ENCODE measurements at regions not wholly inside any gene's neighbourhood (a gene's known extent, or its start where the extent isn't known, plus 50 kb on each side); places are given as distances from the start of the nearest gene placed in this dataset.

DNA sequence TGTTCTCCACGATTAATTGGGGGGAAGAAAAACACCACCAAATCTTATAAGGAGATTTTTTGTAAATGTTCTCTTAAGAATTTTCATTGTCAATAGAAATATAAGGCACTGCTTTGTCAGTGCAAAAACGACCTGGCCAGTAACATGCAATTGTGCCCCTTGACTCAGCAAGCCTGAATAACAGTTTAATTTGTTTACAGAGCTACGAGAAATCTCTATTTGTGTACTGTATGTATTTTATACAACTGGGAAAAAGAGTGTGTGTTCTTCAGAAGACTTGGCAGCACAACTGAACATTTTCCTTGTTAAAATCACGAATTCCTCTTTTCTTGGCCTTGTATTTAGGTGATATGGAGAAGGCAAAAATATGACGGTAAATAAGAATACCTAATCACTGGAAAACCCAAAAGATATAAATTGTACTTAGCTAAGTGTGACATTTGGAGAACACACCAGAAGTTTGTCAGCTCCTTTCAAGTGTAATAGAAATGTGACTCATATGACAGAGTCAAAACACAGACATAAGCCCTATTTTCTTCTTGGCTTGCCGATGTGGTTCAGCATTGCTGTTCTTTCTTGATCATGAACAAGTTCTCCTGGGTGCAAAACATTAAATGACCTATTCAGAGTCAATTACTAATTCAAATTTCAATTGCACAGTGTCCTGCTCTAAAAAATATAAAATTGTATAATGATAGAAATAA, 945.0 kb upstream of the INTU start:
- no peaks in the 10 kb centered on the region for H3K9me3 ChIP-seq (ENCODE audit: control extremely low read depth in 1 of 5, control insufficient read depth in 4 of 5, insufficient read depth in 2 of 5, low read depth in 1 of 5, low read length in 4 of 5)
- CTCF ChIA-PET: no interaction called here
- H3K4me1 ChIP-seq (ENCODE audit: control extremely low read depth in 1 of 4, control insufficient read depth in 4 of 4, insufficient read depth in 4 of 4, low read length in 3 of 4): no peaks in the 10 kb centered on the region
- 86% methylated on average over 2 of the region's 6 CpGs for WGBS (ENCODE audit: insufficient coverage)
- H3K4me3 ChIP-seq (ENCODE audit: control insufficient read depth in 1 of 7, extremely low read depth in 1 of 7, insufficient read depth in 4 of 7, low read depth in 2 of 7, low read length in 6 of 7): no peak overlapping the region
- no peaks in the 10 kb centered on the region for H3K27me3 ChIP-seq (replicated peaks in 2 of 5; ENCODE audit: control insufficient read depth in 4 of 5, insufficient read depth in 5 of 5, low read length in 4 of 5)
- H3K27ac ChIP-seq (ENCODE audit: insufficient read depth in 1 of 2, low read depth in 1 of 2, low read length in 2 of 2, poor library complexity in 1 of 2, severe bottlenecking in 2 of 2): no peak overlapping the region
- no peaks in the 10 kb centered on the region for H3K36me3 ChIP-seq (ENCODE audit: control insufficient read depth in 4 of 4, insufficient read depth in 4 of 4, low read length in 3 of 4)
- POLR2A ChIA-PET: no interaction called here
- no peak for DNase-seq

DNA sequence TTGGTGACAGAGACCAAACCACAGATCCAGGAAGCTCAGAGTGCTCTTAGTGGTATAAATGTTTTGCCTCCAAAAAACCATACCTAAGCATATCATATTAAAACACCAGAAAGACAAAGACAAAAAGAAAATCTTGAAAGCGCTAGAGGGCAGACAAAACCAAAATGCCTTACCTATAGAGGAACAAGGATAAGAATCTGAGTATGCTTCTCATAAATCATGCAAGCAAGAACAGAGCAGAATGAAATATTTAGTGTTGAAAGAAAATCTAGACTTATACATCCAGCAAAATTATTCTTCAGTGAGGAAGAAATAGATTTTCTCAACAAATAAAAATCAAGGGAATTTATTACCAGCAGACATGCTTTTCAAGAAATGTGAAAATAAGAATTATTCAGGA, 941.0 kb upstream of the INTU start:
- POLR2A ChIA-PET: no interaction called here
- Histone ChIP-seq H3K27ac (ENCODE audit: insufficient read depth in 1 of 2, low read depth in 1 of 2, low read length in 2 of 2, poor library complexity in 1 of 2, severe bottlenecking in 2 of 2) (no peak overlapping the region), H3K4me3 (ENCODE audit: control insufficient read depth in 1 of 7, extremely low read depth in 1 of 7, insufficient read depth in 4 of 7, low read depth in 2 of 7, low read length in 6 of 7) (no peak overlapping the region), H3K27me3 (replicated peaks in 2 of 5; ENCODE audit: control insufficient read depth in 4 of 5, insufficient read depth in 5 of 5, low read length in 4 of 5) (no peaks in the 10 kb centered on the region), H3K9me3 (ENCODE audit: control extremely low read depth in 1 of 5, control insufficient read depth in 4 of 5, insufficient read depth in 2 of 5, low read depth in 1 of 5, low read length in 4 of 5) (no peaks in the 10 kb centered on the region), H3K4me1 (ENCODE audit: control extremely low read depth in 1 of 4, control insufficient read depth in 4 of 4, insufficient read depth in 4 of 4, low read length in 3 of 4) (no peaks in the 10 kb centered on the region), H3K36me3 (ENCODE audit: control insufficient read depth in 4 of 4, insufficient read depth in 4 of 4, low read length in 3 of 4) (no peaks in the 10 kb centered on the region)
- DNase-seq: no peak
- CTCF ChIA-PET: no interaction called here
- WGBS (ENCODE audit: insufficient coverage): no CpG with 5 or more reads among the region's 1 CpG

DNA sequence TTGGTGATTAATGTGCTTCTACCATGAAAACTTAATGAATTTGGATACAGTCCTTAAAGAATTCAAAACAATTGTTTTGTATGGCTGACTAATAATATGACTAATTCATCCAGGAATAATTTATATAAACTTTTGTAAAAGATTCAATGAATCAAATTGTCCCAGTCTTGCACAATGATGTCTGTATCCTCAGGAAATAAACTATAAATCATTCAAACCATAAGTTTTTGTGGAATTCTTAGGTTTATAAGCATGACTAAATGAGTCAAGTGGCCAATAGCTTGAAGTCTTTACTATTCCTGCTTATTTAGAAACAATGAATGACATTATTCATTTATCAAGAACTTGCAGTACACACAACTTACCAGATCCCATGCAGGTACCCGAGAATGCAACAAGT, 935.0 kb upstream of the INTU start:
- no CpG with 5 or more reads among the region's 1 CpG for WGBS (ENCODE audit: insufficient coverage)
- no peak for DNase-seq
- no peaks in the 10 kb centered on the region for H3K27me3 ChIP-seq (replicated peaks in 2 of 5; ENCODE audit: control insufficient read depth in 4 of 5, insufficient read depth in 5 of 5, low read length in 4 of 5)
- H3K4me1 ChIP-seq (ENCODE audit: control extremely low read depth in 1 of 4, control insufficient read depth in 4 of 4, insufficient read depth in 4 of 4, low read length in 3 of 4): no peaks in the 10 kb centered on the region
- POLR2A ChIA-PET: no interaction called here
- no peak overlapping the region for H3K27ac ChIP-seq (ENCODE audit: insufficient read depth in 1 of 2, low read depth in 1 of 2, low read length in 2 of 2, poor library complexity in 1 of 2, severe bottlenecking in 2 of 2)
- no peaks in the 10 kb centered on the region for H3K9me3 ChIP-seq (ENCODE audit: control extremely low read depth in 1 of 5, control insufficient read depth in 4 of 5, insufficient read depth in 2 of 5, low read depth in 1 of 5, low read length in 4 of 5)
- H3K4me3 ChIP-seq (ENCODE audit: control insufficient read depth in 1 of 7, extremely low read depth in 1 of 7, insufficient read depth in 4 of 7, low read depth in 2 of 7, low read length in 6 of 7): no peak overlapping the region
- no peaks in the 10 kb centered on the region for H3K36me3 ChIP-seq (ENCODE audit: control insufficient read depth in 4 of 4, insufficient read depth in 4 of 4, low read length in 3 of 4)
- CTCF ChIA-PET: no interaction called here

- 91% methylated on average over 2 of the region's 3 CpGs for WGBS (ENCODE audit: insufficient coverage)
- Histone ChIP-seq H3K36me3 (ENCODE audit: control insufficient read depth in 4 of 4, insufficient read depth in 4 of 4, low read length in 3 of 4) (no peaks in the 10 kb centered on the region), H3K4me3 (ENCODE audit: control insufficient read depth in 1 of 7, extremely low read depth in 1 of 7, insufficient read depth in 4 of 7, low read depth in 2 of 7, low read length in 6 of 7) (no peak overlapping the region), H3K9me3 (ENCODE audit: control extremely low read depth in 1 of 5, control insufficient read depth in 4 of 5, insufficient read depth in 2 of 5, low read depth in 1 of 5, low read length in 4 of 5) (no peaks in the 10 kb centered on the region), H3K27me3 (replicated peaks in 2 of 5; ENCODE audit: control insufficient read depth in 4 of 5, insufficient read depth in 5 of 5, low read length in 4 of 5) (no peaks in the 10 kb centered on the region), H3K4me1 (ENCODE audit: control extremely low read depth in 1 of 4, control insufficient read depth in 4 of 4, insufficient read depth in 4 of 4, low read length in 3 of 4) (no peaks in the 10 kb centered on the region), H3K27ac (ENCODE audit: insufficient read depth in 1 of 2, low read depth in 1 of 2, low read length in 2 of 2, poor library complexity in 1 of 2, severe bottlenecking in 2 of 2) (no peak overlapping the region)
- ChIA-PET CTCF (no interaction called here), POLR2A (no interaction called here)
- no peak for DNase-seq
These were observed 934.5 kb upstream of the INTU start for GRCh38 chr4:126698224-126698623.

- DNase-seq: no peak
- no peaks in the 10 kb centered on the region for H3K27me3 ChIP-seq (replicated peaks in 2 of 5; ENCODE audit: control insufficient read depth in 4 of 5, insufficient read depth in 5 of 5, low read length in 4 of 5)
- no peak overlapping the region for H3K4me3 ChIP-seq (ENCODE audit: control insufficient read depth in 1 of 7, extremely low read depth in 1 of 7, insufficient read depth in 4 of 7, low read depth in 2 of 7, low read length in 6 of 7)
- ChIA-PET CTCF (no interaction called here), POLR2A (no interaction called here)
- no peaks in the 10 kb centered on the region for H3K4me1 ChIP-seq (ENCODE audit: control extremely low read depth in 1 of 4, control insufficient read depth in 4 of 4, insufficient read depth in 4 of 4, low read length in 3 of 4)
- H3K27ac ChIP-seq (ENCODE audit: insufficient read depth in 1 of 2, low read depth in 1 of 2, low read length in 2 of 2, poor library complexity in 1 of 2, severe bottlenecking in 2 of 2): no peak overlapping the region
- H3K36me3 ChIP-seq (ENCODE audit: control insufficient read depth in 4 of 4, insufficient read depth in 4 of 4, low read length in 3 of 4): no peaks in the 10 kb centered on the region
- WGBS (ENCODE audit: insufficient coverage): 100% methylated on average over 2 of the region's 2 CpGs
- H3K9me3 ChIP-seq (ENCODE audit: control extremely low read depth in 1 of 5, control insufficient read depth in 4 of 5, insufficient read depth in 2 of 5, low read depth in 1 of 5, low read length in 4 of 5): no peaks in the 10 kb centered on the region
These were observed 931.0 kb upstream of the INTU start for GRCh38 chr4:126701756-126702155.

DNA sequence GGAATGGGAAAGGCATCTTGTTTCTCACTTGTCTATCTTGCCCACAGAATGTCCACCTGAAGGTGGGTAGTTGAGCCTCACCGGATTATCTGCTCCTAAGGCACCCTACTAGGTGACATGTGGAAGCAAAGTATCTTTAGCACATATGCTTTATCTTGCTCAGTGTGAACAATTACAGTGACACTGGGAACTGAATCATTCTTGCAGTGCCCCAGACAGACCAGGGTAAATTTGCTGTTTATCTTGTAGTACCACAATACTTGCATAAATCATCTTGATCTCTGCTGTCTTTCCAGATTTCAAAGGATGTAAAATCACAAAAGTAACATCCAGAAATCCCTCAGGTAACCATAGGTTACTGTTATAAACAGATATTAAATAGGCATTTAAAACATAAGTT, 930.0 kb upstream of the INTU start:
- WGBS (ENCODE audit: insufficient coverage): 50% methylated on average over 1 of the region's 1 CpG
- ChIA-PET CTCF (no interaction called here), POLR2A (no interaction called here)
- H3K4me3 ChIP-seq (ENCODE audit: control insufficient read depth in 1 of 7, extremely low read depth in 1 of 7, insufficient read depth in 4 of 7, low read depth in 2 of 7, low read length in 6 of 7): no peak overlapping the region
- no peaks in the 10 kb centered on the region for H3K9me3 ChIP-seq (ENCODE audit: control extremely low read depth in 1 of 5, control insufficient read depth in 4 of 5, insufficient read depth in 2 of 5, low read depth in 1 of 5, low read length in 4 of 5)
- H3K4me1 ChIP-seq (ENCODE audit: control extremely low read depth in 1 of 4, control insufficient read depth in 4 of 4, insufficient read depth in 4 of 4, low read length in 3 of 4): no peaks in the 10 kb centered on the region
- H3K27ac ChIP-seq (ENCODE audit: insufficient read depth in 1 of 2, low read depth in 1 of 2, low read length in 2 of 2, poor library complexity in 1 of 2, severe bottlenecking in 2 of 2): no peak overlapping the region
- H3K36me3 ChIP-seq (ENCODE audit: control insufficient read depth in 4 of 4, insufficient read depth in 4 of 4, low read length in 3 of 4): no peaks in the 10 kb centered on the region
- H3K27me3 ChIP-seq (replicated peaks in 2 of 5; ENCODE audit: control insufficient read depth in 4 of 5, insufficient read depth in 5 of 5, low read length in 4 of 5): no peaks in the 10 kb centered on the region
- DNase-seq: no peak

DNA sequence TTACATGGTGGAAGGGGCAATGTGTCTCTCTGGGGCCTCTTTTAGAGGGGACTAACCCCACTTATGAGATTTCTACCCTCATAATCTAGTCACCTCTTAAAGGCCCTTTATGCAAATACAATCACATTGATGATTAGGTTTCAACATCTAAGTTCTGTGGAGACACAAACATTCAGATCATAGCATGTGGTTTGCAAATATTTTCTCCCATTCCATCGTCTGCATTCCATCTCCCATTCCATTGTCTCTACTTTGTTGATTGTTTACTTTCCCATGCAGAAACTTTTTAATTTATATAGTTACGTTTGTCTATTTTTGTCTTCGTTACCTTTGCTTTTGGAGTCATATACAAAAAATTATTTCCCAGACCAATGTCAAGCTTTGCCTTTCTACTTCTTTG, 927.5 kb upstream of the INTU start:
- CTCF ChIA-PET: no interaction called here
- no peaks in the 10 kb centered on the region for H3K4me1 ChIP-seq (ENCODE audit: control extremely low read depth in 1 of 4, control insufficient read depth in 4 of 4, insufficient read depth in 4 of 4, low read length in 3 of 4)
- no peaks in the 10 kb centered on the region for H3K27me3 ChIP-seq (replicated peaks in 2 of 5; ENCODE audit: control insufficient read depth in 4 of 5, insufficient read depth in 5 of 5, low read length in 4 of 5)
- no CpG with 5 or more reads among the region's 3 CpGs for WGBS (ENCODE audit: insufficient coverage)
- H3K27ac ChIP-seq (ENCODE audit: insufficient read depth in 1 of 2, low read depth in 1 of 2, low read length in 2 of 2, poor library complexity in 1 of 2, severe bottlenecking in 2 of 2): no peak overlapping the region
- POLR2A ChIA-PET: no interaction called here
- H3K36me3 ChIP-seq (ENCODE audit: control insufficient read depth in 4 of 4, insufficient read depth in 4 of 4, low read length in 3 of 4): no peaks in the 10 kb centered on the region
- no peaks in the 10 kb centered on the region for H3K9me3 ChIP-seq (ENCODE audit: control extremely low read depth in 1 of 5, control insufficient read depth in 4 of 5, insufficient read depth in 2 of 5, low read depth in 1 of 5, low read length in 4 of 5)
- no peak overlapping the region for H3K4me3 ChIP-seq (ENCODE audit: control insufficient read depth in 1 of 7, extremely low read depth in 1 of 7, insufficient read depth in 4 of 7, low read depth in 2 of 7, low read length in 6 of 7)
- DNase-seq: no peak
